Activated gamma-delta T cell treated with anti-CD3 and anti-CD28 coated beads, Interleukin-2, amount 50 U/mL, for 16 hours (primary cell): ENCODE measurements at regions not wholly inside any gene's neighbourhood (a gene's known extent, or its start where the extent isn't known, plus 50 kb on each side); places are given as distances from the start of the nearest gene placed in this dataset.
A peak's percentile ranks its signal among the peaks of the same experiment; 100 is the strongest.

Experiments used
- DNase-seq: peaks from one replicate; pipeline ENCODE4 v3.0.0-alpha.2; 2020; ENCODE audit warnings: low read depth

- DNase-seq = peak; percentile 70
These were observed 334.5 kb downstream of the SEC14L1 start for GRCh38 chr17:77475016-77475976.

GRCh38 chr17:77476006-77476405, 335.2 kb downstream of the SEC14L1 start:
- DNase-seq = no peak

- no peak for DNase-seq
These were observed 335.7 kb downstream of the SEC14L1 start for GRCh38 chr17:77476498-77476897.

- DNase-seq = no peak
These were observed 336.4 kb downstream of the SEC14L1 start for GRCh38 chr17:77476931-77477805.

GRCh38 chr17:77478281-77478680, 337.5 kb downstream of the SEC14L1 start:
- no peak for DNase-seq

GRCh38 chr17:77478899-77479298, 338.1 kb downstream of the SEC14L1 start:
- no peak for DNase-seq

- DNase-seq = no peak
These were observed 338.8 kb downstream of the SEC14L1 start for GRCh38 chr17:77479372-77480198.

- DNase-seq = no peak
These were observed 339.4 kb downstream of the SEC14L1 start for GRCh38 chr17:77480199-77480508.

- DNase-seq = no peak
These were observed 339.9 kb downstream of the SEC14L1 start for GRCh38 chr17:77480509-77481215.

GRCh38 chr17:77481476-77482374, 341.0 kb downstream of the SEC14L1 start:
- DNase-seq = no peak

- DNase-seq = no peak
These were observed 341.8 kb downstream of the SEC14L1 start for GRCh38 chr17:77482375-77483127.

GRCh38 chr17:77483128-77483598, 342.4 kb downstream of the SEC14L1 start:
- DNase-seq = no peak

- DNase-seq = no peak
These were observed 343.3 kb downstream of the SEC14L1 start for GRCh38 chr17:77484111-77484510.

- no peak for DNase-seq
These were observed 344.5 kb downstream of the SEC14L1 start for GRCh38 chr17:77485089-77485833.

- DNase-seq = no peak
These were observed 346.5 kb downstream of the SEC14L1 start for GRCh38 chr17:77487211-77487629.

GRCh38 chr17:77487677-77488530, 347.1 kb downstream of the SEC14L1 start:
- no peak for DNase-seq

- DNase-seq = no peak
These were observed 347.9 kb downstream of the SEC14L1 start for GRCh38 chr17:77488531-77489238.
